RWPE2 (cell line): ENCODE measurements at regions not wholly inside any gene's neighbourhood (a gene's known extent, or its start where the extent isn't known, plus 50 kb on each side); places are given as distances from the start of the nearest gene placed in this dataset.

ENCODE experiments used
- ATAC-seq: fragments of 200-7000 bp; cut with Tn5 transposase; 3 replicates; pipeline ENCODE4 v1.9.1; 2021; ENCODE audit warnings: low read depth
- DNase-seq: peaks from one replicate; pipeline ENCODE4 v3.0.0-alpha.2; 2020; ENCODE audit warnings: low spot score
- H3K27ac ChIP-seq: fragments of 450-650 bp; 2 replicates; pipeline ENCODE4 v1.5.1; 2017; ENCODE audit warnings: mild to moderate bottlenecking; ENCODE audit not compliant: poor library complexity, severe bottlenecking
- H3K27me3 ChIP-seq: fragments of 250-450 bp; sonication (Bioruptor Pico); 2 replicates; pipeline ENCODE4 v1.5.1; 2021; ENCODE audit warnings: mild to moderate bottlenecking, moderate library complexity; ENCODE audit not compliant: insufficient read depth, poor library complexity, severe bottlenecking
- H3K36me3 ChIP-seq: fragments of 250-450 bp; sonication (Bioruptor Pico); 2 replicates; pipeline ENCODE4 v1.5.1; 2020; ENCODE audit warnings: low read depth, mild to moderate bottlenecking, moderate library complexity
- H3K4me1 ChIP-seq: fragments of 250-450 bp; sonication (Bioruptor Pico); 2 replicates; pipeline ENCODE4 v1.5.1; 2021; ENCODE audit warnings: mild to moderate bottlenecking, moderate library complexity; ENCODE audit not compliant: insufficient read depth, poor library complexity, severe bottlenecking
- H3K4me3 ChIP-seq: fragments of 250-450 bp; sonication (Bioruptor Pico); 2 replicates; pipeline ENCODE4 v1.5.1; 2021; ENCODE audit warnings: mild to moderate bottlenecking, moderate library complexity; ENCODE audit not compliant: severe bottlenecking
- H3K9me3 ChIP-seq: fragments of 250-450 bp; sonication (Bioruptor Pico); 2 replicates; pipeline ENCODE4 v1.5.1; 2021; ENCODE audit warnings: mild to moderate bottlenecking, moderate library complexity; ENCODE audit not compliant: severe bottlenecking
- TF ChIP-seq, protein P1 (sequence below): fragments of 450-650 bp; IDR thresholded peaks from one replicate; pipeline ENCODE4 v1.5.1; 2017; ENCODE audit warnings: mild to moderate bottlenecking, moderate library complexity; ENCODE audit not compliant: poor library complexity, severe bottlenecking

GRCh38 chr14:34004881-34005280 is 54.0 kb upstream of the EGLN3 start:
- Histone ChIP-seq H3K9me3 (no peaks in the 10 kb centered on the region), H3K4me1 (no peaks in the 10 kb centered on the region), H3K27ac (no peak overlapping the region), H3K36me3 (no peaks in the 10 kb centered on the region), H3K27me3 (no peaks in the 10 kb centered on the region), H3K4me3 (no peak overlapping the region)
- ATAC-seq = no peak
- no peak for DNase-seq
- TF ChIP-seq, protein P1, sequence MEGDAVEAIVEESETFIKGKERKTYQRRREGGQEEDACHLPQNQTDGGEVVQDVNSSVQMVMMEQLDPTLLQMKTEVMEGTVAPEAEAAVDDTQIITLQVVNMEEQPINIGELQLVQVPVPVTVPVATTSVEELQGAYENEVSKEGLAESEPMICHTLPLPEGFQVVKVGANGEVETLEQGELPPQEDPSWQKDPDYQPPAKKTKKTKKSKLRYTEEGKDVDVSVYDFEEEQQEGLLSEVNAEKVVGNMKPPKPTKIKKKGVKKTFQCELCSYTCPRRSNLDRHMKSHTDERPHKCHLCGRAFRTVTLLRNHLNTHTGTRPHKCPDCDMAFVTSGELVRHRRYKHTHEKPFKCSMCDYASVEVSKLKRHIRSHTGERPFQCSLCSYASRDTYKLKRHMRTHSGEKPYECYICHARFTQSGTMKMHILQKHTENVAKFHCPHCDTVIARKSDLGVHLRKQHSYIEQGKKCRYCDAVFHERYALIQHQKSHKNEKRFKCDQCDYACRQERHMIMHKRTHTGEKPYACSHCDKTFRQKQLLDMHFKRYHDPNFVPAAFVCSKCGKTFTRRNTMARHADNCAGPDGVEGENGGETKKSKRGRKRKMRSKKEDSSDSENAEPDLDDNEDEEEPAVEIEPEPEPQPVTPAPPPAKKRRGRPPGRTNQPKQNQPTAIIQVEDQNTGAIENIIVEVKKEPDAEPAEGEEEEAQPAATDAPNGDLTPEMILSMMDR = no peak

- DNase-seq = no peak
- ATAC-seq = no peak
- TF ChIP-seq, protein P1 = no peak
- H3K4me3 ChIP-seq = no peak overlapping the region
- H3K27me3 ChIP-seq = no peaks in the 10 kb centered on the region
- H3K36me3 ChIP-seq = no peaks in the 10 kb centered on the region
- no peaks in the 10 kb centered on the region for H3K9me3 ChIP-seq
- H3K4me1 ChIP-seq = no peaks in the 10 kb centered on the region
- no peak overlapping the region for H3K27ac ChIP-seq
These were observed 52.8 kb upstream of the EGLN3 start for GRCh38 chr14:34003691-34004090.

GRCh38 chr14:34003082-34003668 is 52.3 kb upstream of the EGLN3 start:
- H3K36me3 ChIP-seq = no peaks in the 10 kb centered on the region
- DNase-seq (no peak), ATAC-seq (no peak)
- H3K27me3 ChIP-seq = no peaks in the 10 kb centered on the region
- H3K27ac ChIP-seq = no peak overlapping the region
- TF ChIP-seq, protein P1 = no peak
- no peaks in the 10 kb centered on the region for H3K4me1 ChIP-seq
- H3K4me3 ChIP-seq = no peak overlapping the region
- H3K9me3 ChIP-seq = no peaks in the 10 kb centered on the region
